Activated CD4-positive, alpha-beta T cell treated with anti-CD3 and anti-CD28 coated beads, Interleukin-2, amount 10 ng/mL, durations not matched to agents 7 days and 5 days (primary cell): ENCODE measurements at regions not wholly inside any gene's neighbourhood (a gene's known extent, or its start where the extent isn't known, plus 50 kb on each side); places are given as distances from the start of the nearest gene placed in this dataset.
"Not testable (repeated sequence)": the region's sequence is repeated elsewhere in the genome, so short reads cannot be mapped to it uniquely, and the experiment has no call there.

ENCODE experiments used
- CTCF ChIA-PET: fragments of 350-600 bp; sonication (Branson Sonifier 250); formaldehyde crosslinking; loops from one replicate; lab custom pipeline; 2021; ENCODE audit warnings: antibody characterized with exemption; lab: Charles Lee
- POLR2A ChIA-PET: fragments of 350-600 bp; sonication (Branson Sonifier 250); formaldehyde crosslinking; loops from one replicate; lab custom pipeline; 2021; ENCODE audit warnings: antibody characterized with exemption; lab: Charles Lee
- DNase-seq: peaks from one replicate; pipeline ENCODE4 v3.0.0-alpha.2; 2020
- H3K27ac Mint-ChIP-seq: one replicate; pipeline ENCODE4 v1.8.0; 2021; ENCODE audit warnings: mild to moderate bottlenecking, moderate library complexity, mixed read lengths
- H3K27me3 Mint-ChIP-seq: one replicate; pipeline ENCODE4 v1.8.0; 2021; ENCODE audit warnings: mixed read lengths
- H3K36me3 Mint-ChIP-seq: one replicate; pipeline ENCODE4 v1.8.0; 2021; ENCODE audit warnings: low read depth, mixed read lengths
- H3K4me1 Mint-ChIP-seq: one replicate; pipeline ENCODE4 v1.8.0; 2021; ENCODE audit warnings: mixed read lengths
- H3K4me3 Mint-ChIP-seq: one replicate; pipeline ENCODE4 v1.8.0; 2021; ENCODE audit warnings: mild to moderate bottlenecking, moderate library complexity, mixed read lengths
- H3K9me3 Mint-ChIP-seq: one replicate; pipeline ENCODE4 v1.8.0; 2021; ENCODE audit warnings: mixed read lengths

DNA sequence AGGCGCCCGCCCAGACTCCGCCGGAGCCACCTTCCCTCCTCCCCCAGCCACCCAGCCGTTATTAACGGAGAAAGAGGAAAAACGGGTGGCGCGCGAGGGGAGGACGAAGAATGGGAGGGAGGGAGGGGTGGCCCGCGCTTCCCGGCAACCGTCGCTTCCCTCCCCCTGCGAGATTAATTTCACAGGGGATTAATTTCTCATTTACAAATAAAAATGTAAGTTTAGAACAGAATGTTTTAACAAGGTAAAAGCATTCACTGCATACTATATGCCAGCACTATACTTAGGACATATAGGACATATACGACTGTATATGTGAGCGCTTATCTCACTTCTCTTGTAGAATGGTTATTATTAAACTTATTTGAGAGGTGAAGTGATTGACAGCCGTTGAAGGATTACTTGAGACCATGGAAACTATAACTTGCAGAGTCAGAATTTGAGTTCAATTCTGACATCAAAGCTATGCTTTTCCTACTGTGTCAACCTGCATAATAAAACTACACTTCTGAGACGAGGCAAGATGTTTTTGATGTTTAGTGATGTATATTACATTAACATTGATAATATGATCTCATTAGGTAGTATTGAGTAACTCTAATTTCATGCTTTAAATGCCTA, 120.5 kb upstream of the WIPF3 start:
- Mint-ChIP-seq H3K27me3 (peaks cover 27% of the 10 kb centered on the region), H3K4me3 (peak overlapping the region; percentile 56)
- POLR2A ChIA-PET, H3K36me3 Mint-ChIP-seq, H3K9me3 Mint-ChIP-seq, DNase-seq, H3K27ac Mint-ChIP-seq, H3K4me1 Mint-ChIP-seq: not testable (repeated sequence)
- CTCF ChIA-PET: interaction anchor here (0.6 kb wide), 1 partner anchor 378 kb away, joined by 3 read pairs; no protein-coding TSS in a partner anchor

DNA sequence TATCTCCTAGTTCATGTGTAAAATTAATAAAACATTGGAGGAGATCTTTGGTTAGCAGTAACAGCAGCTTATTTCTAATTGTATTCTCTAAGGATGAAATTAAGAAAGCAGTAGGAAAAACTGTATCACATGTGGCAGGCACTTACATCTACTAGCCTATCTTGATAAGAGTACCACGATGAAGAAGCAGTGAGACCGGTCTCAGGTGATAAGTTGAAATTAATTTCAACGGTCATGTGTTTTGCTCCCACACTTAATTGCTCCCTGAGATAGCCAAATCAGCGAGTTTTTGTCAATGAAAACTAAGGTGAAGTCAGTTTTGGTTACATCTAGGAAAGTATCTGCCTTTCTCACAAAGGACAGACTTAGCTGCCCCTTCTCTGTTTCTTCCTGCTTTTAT, 115.8 kb upstream of the WIPF3 start:
- H3K4me3 Mint-ChIP-seq, H3K36me3 Mint-ChIP-seq, DNase-seq, POLR2A ChIA-PET, H3K27ac Mint-ChIP-seq, H3K4me1 Mint-ChIP-seq, CTCF ChIA-PET, H3K9me3 Mint-ChIP-seq: not testable (repeated sequence)
- H3K27me3 Mint-ChIP-seq: peaks cover 17% of the 10 kb centered on the region

DNA sequence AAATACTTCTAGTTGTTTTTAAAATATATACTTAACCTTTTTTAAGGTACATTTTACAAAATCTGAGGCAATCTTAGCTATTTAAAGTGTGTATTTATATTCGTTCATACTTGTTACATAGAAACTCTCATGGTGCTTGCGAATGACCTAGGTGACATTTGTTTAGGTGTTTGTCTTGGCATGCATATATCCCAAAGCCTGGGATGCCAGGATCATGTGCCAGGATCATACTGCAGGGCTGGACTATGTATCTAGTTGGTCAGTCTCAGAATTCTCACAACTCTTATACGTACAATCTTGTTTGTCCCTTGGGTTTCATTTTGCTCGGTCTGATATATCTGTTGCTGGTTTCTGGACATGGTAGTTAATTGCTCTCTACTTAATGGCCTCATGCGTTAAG, 109.9 kb upstream of the WIPF3 start:
- H3K9me3 Mint-ChIP-seq, POLR2A ChIA-PET, H3K27ac Mint-ChIP-seq, H3K4me3 Mint-ChIP-seq, H3K4me1 Mint-ChIP-seq, CTCF ChIA-PET, H3K27me3 Mint-ChIP-seq, H3K36me3 Mint-ChIP-seq, DNase-seq: not testable (repeated sequence)

DNA sequence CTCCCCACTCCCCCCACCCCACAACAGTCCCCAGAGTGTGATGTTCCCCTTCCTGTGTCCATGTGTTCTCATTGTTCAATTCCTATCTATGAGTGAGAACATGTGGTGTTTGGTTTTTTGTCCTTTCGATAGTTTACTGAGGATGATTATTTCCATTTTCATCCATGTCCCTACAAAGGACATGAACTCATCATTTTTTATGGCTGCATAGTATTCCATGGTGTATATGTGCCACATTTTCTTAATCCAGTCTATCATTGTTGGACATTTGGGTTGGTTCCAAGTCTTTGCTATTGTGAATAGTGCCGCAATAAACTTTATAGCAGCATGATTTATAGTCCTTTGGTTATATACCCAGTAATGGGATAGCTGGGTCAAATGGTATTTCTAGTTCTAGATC, 106.6 kb upstream of the WIPF3 start:
- H3K4me1 Mint-ChIP-seq, CTCF ChIA-PET, H3K27ac Mint-ChIP-seq, H3K9me3 Mint-ChIP-seq, H3K36me3 Mint-ChIP-seq, DNase-seq, POLR2A ChIA-PET, H3K27me3 Mint-ChIP-seq, H3K4me3 Mint-ChIP-seq: not testable (repeated sequence)

DNA sequence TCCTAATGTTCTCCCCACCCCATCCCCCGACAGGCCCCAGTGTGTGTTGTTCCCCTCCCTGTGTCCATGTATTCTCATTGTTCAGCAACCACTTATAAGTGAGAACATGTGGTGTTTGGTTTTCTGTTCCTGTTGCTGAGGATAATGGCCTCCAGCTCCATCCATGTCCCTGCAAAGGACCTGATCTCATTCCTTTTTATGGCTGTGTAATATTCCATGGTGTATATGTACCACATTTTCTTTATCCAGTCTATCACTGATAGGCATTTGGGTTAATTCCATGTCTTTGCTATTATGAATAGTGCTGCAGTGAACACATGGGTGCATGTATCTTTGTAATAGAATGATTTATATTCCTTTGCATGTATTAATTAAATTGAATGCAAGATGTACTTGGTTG, 104.8 kb upstream of the WIPF3 start:
- CTCF ChIA-PET, POLR2A ChIA-PET, H3K36me3 Mint-ChIP-seq, H3K27ac Mint-ChIP-seq, DNase-seq, H3K27me3 Mint-ChIP-seq, H3K4me1 Mint-ChIP-seq, H3K9me3 Mint-ChIP-seq, H3K4me3 Mint-ChIP-seq: not testable (repeated sequence)

DNA sequence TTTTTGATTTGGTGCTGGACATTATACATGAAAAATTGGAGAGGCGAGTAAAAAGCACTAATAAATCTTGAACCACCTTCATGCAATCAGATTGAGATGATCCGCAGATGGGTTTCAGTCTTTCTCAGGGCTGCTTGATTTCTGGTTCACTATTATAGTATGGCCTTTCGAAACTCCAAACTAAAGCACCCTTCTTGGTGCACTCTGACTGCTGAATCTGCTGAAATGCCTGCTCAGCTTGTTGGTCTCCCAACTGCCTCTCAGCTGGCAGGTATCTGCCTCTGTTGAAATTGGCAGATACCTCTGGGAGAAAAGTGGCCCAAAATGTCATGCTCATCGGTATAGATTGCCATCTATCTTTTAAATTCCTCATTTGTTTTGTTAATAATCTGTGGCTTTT, 102.5 kb upstream of the WIPF3 start:
- DNase-seq, H3K36me3 Mint-ChIP-seq, H3K4me3 Mint-ChIP-seq, H3K9me3 Mint-ChIP-seq, H3K4me1 Mint-ChIP-seq, H3K27ac Mint-ChIP-seq, POLR2A ChIA-PET, CTCF ChIA-PET: not testable (repeated sequence)
- peaks cover 13% of the 10 kb centered on the region for H3K27me3 Mint-ChIP-seq

DNA sequence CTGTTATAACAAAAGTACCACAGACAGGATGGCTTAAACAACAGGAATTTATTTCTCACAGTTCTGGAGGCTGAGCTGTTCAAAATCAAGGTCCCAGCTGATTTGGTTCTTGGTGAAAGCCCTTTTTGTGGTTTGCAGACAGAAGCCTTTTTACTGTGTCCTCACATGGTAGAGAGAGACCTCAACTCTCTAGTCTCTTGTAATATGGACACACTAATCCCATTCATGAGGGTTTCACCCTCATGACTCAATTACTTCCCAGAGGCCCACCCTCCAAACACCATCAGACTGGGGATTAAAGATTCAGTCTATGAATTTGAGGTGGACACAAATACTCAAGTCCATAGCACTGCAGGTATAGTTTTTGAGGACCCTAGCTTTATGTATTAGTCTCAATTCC, 97.3 kb upstream of the WIPF3 start:
- POLR2A ChIA-PET, H3K27ac Mint-ChIP-seq, DNase-seq, H3K36me3 Mint-ChIP-seq, H3K4me1 Mint-ChIP-seq, H3K4me3 Mint-ChIP-seq, H3K9me3 Mint-ChIP-seq, CTCF ChIA-PET: not testable (repeated sequence)
- H3K27me3 Mint-ChIP-seq: peaks cover 19% of the 10 kb centered on the region

DNA sequence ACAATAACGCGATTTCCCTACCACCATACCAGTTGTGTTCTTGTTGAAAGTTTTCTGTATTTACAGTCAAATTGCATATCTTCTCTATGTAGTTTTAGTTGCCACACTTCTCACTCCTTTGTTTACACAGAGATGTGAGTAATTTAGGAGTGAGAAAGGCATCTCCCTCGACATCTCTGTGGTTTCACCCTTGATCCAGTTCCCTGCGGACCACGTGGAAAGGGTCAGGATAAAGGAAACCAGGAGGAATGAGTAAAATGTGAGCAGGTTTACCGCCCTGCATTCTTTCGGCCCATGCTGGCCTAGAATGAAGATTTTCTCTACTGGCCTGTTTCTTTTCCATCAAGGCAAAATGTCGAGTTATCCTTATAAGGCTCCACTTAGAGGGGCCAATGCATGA, 83.2 kb upstream of the WIPF3 start:
- H3K27ac Mint-ChIP-seq, CTCF ChIA-PET, H3K4me1 Mint-ChIP-seq, DNase-seq, H3K4me3 Mint-ChIP-seq, H3K36me3 Mint-ChIP-seq, POLR2A ChIA-PET, H3K9me3 Mint-ChIP-seq: not testable (repeated sequence)
- H3K27me3 Mint-ChIP-seq: peaks cover 20% of the 10 kb centered on the region

DNA sequence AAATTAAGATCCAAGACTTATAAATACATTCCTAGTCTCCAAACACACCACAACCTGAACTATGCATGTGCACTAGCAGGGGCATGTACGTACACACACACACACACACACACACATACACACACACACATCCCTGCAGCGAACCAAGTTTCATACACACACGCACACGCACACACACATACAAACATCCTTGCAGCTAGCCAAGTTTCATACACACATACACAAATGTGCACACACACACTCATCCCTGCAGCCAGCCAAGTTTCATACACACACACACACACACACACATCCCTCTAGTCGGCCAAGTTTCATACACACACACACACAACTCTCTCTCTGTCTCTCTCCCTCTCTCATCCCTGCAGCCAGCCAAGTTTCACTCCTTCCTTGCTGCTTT, 82.7 kb upstream of the WIPF3 start:
- peaks cover 23% of the 10 kb centered on the region for H3K27me3 Mint-ChIP-seq

DNA sequence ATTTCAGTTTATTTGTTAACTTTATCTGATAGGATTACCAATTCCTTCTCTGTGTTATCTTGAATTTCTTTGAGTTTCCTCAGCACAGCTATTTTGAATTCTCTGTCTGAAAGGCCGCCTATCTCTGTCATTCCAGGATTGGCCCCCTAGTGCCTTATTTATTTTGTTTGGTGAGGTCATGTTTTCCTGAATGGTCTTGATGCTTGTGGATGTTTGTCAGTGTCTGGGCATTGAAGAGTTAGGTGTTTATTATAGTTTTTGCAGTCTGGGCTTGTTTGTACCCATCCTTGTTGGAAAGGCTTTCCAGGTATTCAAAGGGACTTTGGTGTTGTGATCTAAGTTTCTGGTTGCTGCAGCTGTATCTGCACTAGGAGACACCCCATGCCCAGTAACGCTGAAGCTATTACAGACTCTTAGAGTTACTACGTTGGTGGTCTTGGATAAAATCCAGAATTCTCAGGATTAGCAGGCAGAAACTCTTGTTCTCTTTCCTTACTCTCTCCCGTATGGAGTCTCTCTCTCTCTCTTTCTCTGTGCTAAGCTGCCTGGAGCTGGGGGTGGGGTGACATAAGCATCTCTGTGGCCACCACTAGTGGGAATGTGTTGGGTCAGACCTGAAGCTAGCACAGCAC, 76.7 kb upstream of the WIPF3 start:
- H3K27ac Mint-ChIP-seq, H3K4me3 Mint-ChIP-seq, DNase-seq, H3K4me1 Mint-ChIP-seq, CTCF ChIA-PET, H3K9me3 Mint-ChIP-seq, POLR2A ChIA-PET, H3K36me3 Mint-ChIP-seq: not testable (repeated sequence)
- H3K27me3 Mint-ChIP-seq: peaks cover 33% of the 10 kb centered on the region

More for the DNA sequence above, 82.7 kb upstream of the WIPF3 start:
- ChIA-PET POLR2A (no interaction called here), CTCF (no interaction called here)
- Mint-ChIP-seq H3K4me3 (no peak overlapping the region), H3K9me3 (no peaks in the 10 kb centered on the region), H3K27ac (no peak overlapping the region), H3K4me1 (no peaks in the 10 kb centered on the region), H3K36me3 (no peaks in the 10 kb centered on the region)
- no peak for DNase-seq

DNA sequence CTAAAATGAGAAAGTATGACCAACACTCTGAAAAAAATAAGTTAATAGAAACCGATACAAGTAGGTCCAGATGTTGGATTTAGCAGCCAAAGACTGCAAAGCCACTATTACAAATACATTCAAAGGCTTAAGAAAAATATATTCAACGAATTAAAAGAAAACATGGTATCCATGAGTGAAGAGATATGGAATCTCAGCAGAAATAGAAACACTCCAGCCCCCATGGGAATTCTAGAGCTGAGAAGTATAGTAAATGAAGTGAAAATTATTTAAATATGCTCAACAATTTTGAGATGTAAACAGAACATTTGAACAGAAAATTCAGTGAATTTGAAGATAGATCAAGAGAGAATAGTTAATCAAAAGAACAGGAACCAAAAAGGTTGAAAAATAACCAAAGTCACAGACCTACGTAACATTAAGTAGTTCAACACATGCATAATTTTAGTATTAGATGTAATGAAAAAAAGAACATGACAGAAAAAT, 72.0 kb upstream of the WIPF3 start:
- H3K4me3 Mint-ChIP-seq: no peak overlapping the region
- POLR2A ChIA-PET: no interaction called here
- H3K4me1 Mint-ChIP-seq: no peaks in the 10 kb centered on the region
- DNase-seq: no peak
- peaks cover 20% of the 10 kb centered on the region for H3K27me3 Mint-ChIP-seq
- no peaks in the 10 kb centered on the region for H3K36me3 Mint-ChIP-seq
- CTCF ChIA-PET: no interaction called here
- H3K27ac Mint-ChIP-seq: no peak overlapping the region
- H3K9me3 Mint-ChIP-seq: no peaks in the 10 kb centered on the region

DNA sequence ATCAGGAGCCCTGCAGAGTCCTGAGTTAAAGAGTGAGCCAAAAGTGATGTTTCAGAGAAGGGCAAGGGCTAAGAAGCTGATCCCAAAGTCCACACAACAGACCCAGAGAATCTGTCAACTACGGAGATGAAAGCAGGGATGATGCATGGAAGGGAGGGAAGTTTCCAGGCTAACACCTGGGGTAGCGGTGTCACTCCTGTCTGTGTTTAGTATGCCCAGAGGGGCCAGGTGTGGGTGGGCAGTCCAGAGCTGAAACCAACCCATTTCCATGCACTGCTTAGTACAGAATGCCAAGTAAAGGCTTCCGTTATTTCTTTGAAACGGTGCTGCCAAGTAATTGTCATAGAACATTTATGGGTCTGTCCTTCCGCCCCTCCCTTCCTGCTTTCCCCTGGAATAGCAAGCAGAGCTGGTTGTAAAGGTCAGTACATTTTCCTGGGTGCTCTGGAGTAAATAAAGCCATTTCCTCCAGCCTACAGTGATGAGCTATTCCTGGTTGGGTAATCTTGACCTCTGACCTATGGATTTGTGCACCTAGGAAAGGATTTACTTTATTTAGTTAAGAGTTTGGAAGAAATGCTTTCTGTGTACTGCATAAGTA, 58.6 kb upstream of the WIPF3 start:
- H3K27ac Mint-ChIP-seq, H3K9me3 Mint-ChIP-seq, H3K36me3 Mint-ChIP-seq, DNase-seq, POLR2A ChIA-PET, H3K4me3 Mint-ChIP-seq, H3K4me1 Mint-ChIP-seq, H3K27me3 Mint-ChIP-seq: not testable (repeated sequence)
- CTCF ChIA-PET: interaction anchor here (0.5 kb wide), 1 partner anchor 29 kb away, joined by 3 read pairs; no protein-coding TSS in a partner anchor

DNA sequence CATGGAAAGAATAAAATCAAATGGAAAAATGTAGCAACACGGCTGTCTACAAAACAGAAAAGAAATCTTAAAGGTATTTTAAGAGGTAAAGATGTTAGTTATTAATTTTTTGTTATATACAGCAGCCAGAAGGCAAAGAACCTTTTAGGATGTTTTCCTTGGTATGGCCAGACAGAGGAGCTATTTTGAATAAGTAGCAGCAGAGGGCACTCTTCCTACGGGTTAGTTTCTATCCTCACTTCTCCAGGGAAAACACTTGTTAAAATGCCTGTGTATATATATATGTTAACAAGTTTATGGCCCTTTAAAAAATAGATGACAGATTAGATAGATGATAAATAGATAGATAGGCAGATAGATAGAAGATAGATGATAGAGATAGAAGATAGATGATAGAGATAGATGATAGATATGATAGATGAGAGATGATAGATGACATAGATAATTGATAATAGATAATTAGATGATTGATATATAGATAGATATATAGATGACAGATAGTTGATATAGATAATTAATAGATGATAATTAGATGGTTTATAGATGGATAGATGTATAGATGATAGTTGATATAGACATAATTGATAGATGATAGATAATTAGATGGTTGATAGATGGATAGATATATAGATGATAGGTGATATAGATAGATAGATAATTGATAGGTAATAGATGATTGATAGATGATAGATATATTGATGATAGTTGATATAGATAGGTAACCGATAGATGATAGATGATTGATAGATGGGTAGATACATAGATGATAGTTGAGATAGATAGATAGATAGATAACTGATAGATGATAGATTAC, 57.8 kb upstream of the WIPF3 start:
- no peak for DNase-seq
- no peak overlapping the region for H3K4me3 Mint-ChIP-seq
- no peaks in the 10 kb centered on the region for H3K9me3 Mint-ChIP-seq
- ChIA-PET POLR2A (no interaction called here), CTCF (no interaction called here)
- no peaks in the 10 kb centered on the region for H3K36me3 Mint-ChIP-seq
- H3K4me1 Mint-ChIP-seq: no peaks in the 10 kb centered on the region
- H3K27ac Mint-ChIP-seq: no peak overlapping the region
- no peaks in the 10 kb centered on the region for H3K27me3 Mint-ChIP-seq
